PFSK-1 (cell line): ENCODE measurements at regions not wholly inside any gene's neighbourhood (a gene's known extent, or its start where the extent isn't known, plus 50 kb on each side); places are given as distances from the start of the nearest gene placed in this dataset.

Experiments used
- FOXP2 ChIP-seq: optimal IDR thresholded peaks from 2 replicates; pipeline ENCODE3; 2011; ENCODE audit warnings: borderline replicate concordance, control low read depth, inconsistent platforms; ENCODE audit not compliant: insufficient read depth; ENCODE audit errors: extremely low read length, extremely low read depth
- POLR2AphosphoS5 ChIP-seq: IDR thresholded peaks from 2 replicates; pipeline ENCODE4 v1.6.1; 2012; ENCODE audit warnings: low read depth, mild to moderate bottlenecking, control low read depth, low read length, moderate library complexity
- SIN3A ChIP-seq: IDR thresholded peaks from 2 replicates; pipeline ENCODE4 v1.6.1; 2012; ENCODE audit warnings: mild to moderate bottlenecking, low read length, moderate library complexity, borderline replicate concordance; ENCODE audit not compliant: insufficient read depth
- TAF1 ChIP-seq: IDR thresholded peaks from 2 replicates; pipeline ENCODE4 v1.6.1; 2012; ENCODE audit warnings: low read length, control low read depth, borderline replicate concordance; ENCODE audit not compliant: insufficient read depth
- TF ChIP-seq, protein P1 (sequence below), 2 experiments: IDR thresholded peaks; 2 replicates each; pipeline versions ENCODE4 v1.6.1 to v1.8.0; 2011 to 2012; ENCODE audit warnings: low read depth in 2 of 2, low read length in 2 of 2, control low read depth in 1 of 2, inconsistent platforms in 1 of 2, mild to moderate bottlenecking in 1 of 2, moderate library complexity in 1 of 2; ENCODE audit not compliant: insufficient read depth in 1 of 2

DNA sequence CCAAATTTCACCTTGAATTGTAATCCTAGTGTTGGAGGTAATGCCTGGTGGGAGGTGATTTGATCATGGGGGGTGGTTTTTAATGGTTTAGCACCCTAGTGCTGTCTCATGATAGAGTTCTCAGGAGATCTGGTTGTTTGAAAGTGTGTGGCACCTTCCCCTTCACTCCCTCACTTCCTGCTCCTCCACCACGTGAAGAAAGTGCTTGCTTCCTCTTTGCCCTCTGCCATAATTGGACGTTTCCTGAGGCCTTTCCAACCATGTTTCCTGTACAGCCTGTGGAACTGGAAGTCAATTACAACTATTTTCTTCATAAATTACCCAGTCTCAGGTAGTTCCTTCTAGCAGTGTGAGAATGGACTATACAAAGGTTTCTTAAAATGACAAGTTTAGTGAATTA is 251.8 kb upstream of the NETO1 start:
- TF ChIP-seq, protein P1, sequence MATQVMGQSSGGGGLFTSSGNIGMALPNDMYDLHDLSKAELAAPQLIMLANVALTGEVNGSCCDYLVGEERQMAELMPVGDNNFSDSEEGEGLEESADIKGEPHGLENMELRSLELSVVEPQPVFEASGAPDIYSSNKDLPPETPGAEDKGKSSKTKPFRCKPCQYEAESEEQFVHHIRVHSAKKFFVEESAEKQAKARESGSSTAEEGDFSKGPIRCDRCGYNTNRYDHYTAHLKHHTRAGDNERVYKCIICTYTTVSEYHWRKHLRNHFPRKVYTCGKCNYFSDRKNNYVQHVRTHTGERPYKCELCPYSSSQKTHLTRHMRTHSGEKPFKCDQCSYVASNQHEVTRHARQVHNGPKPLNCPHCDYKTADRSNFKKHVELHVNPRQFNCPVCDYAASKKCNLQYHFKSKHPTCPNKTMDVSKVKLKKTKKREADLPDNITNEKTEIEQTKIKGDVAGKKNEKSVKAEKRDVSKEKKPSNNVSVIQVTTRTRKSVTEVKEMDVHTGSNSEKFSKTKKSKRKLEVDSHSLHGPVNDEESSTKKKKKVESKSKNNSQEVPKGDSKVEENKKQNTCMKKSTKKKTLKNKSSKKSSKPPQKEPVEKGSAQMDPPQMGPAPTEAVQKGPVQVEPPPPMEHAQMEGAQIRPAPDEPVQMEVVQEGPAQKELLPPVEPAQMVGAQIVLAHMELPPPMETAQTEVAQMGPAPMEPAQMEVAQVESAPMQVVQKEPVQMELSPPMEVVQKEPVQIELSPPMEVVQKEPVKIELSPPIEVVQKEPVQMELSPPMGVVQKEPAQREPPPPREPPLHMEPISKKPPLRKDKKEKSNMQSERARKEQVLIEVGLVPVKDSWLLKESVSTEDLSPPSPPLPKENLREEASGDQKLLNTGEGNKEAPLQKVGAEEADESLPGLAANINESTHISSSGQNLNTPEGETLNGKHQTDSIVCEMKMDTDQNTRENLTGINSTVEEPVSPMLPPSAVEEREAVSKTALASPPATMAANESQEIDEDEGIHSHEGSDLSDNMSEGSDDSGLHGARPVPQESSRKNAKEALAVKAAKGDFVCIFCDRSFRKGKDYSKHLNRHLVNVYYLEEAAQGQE (IDR thresholded peaks at IDR 0.05; ENCODE audit: insufficient read depth in 1 of 2, low read depth in 2 of 2, low read length in 2 of 2): no peak
- no peak for TF ChIP-seq SIN3A
- no peak for TF ChIP-seq FOXP2
- no peak for TF ChIP-seq POLR2AphosphoS5
- TF ChIP-seq TAF1: no peak

- no peak for TF ChIP-seq POLR2AphosphoS5
- TF ChIP-seq FOXP2: no peak
- TF ChIP-seq SIN3A: no peak
- no peak for TF ChIP-seq TAF1
- TF ChIP-seq, protein P1 (IDR thresholded peaks at IDR 0.05; ENCODE audit: insufficient read depth in 1 of 2, low read depth in 2 of 2, low read length in 2 of 2): no peak
Measured at GRCh38 chr18:73118121-73118816, 250.5 kb upstream of the NETO1 start.

DNA sequence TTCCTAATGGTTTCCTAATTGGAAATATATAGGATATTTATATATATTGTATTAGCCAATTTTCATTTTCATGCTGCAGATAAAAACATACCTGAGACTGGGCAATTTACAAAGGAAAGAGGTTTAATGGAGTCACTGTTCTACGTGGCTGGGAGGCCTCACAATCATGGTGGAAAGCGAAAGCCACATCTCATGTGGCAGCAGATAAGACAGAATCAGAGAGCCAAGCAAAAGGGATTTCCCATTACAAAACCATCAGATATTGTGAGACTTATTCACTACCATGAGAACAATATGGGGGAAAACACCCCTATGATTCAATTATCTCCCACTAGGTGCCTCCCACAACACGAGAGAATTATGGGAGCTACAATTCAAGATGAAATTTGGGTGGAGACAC is 242.5 kb upstream of the NETO1 start:
- TF ChIP-seq, protein P1 (IDR thresholded peaks at IDR 0.05; ENCODE audit: insufficient read depth in 1 of 2, low read depth in 2 of 2, low read length in 2 of 2): no peak
- TF ChIP-seq TAF1 (no peak), FOXP2 (no peak), SIN3A (no peak), POLR2AphosphoS5 (no peak)

GRCh38 chr18:73101977-73102376 is 234.2 kb upstream of the NETO1 start:
- TF ChIP-seq, protein P1 (IDR thresholded peaks at IDR 0.05; ENCODE audit: insufficient read depth in 1 of 2, low read depth in 2 of 2, low read length in 2 of 2): no peak
- no peak for TF ChIP-seq POLR2AphosphoS5
- no peak for TF ChIP-seq TAF1
- TF ChIP-seq SIN3A: no peak
- TF ChIP-seq FOXP2: no peak

- TF ChIP-seq, protein P1 (IDR thresholded peaks at IDR 0.05; ENCODE audit: insufficient read depth in 1 of 2, low read depth in 2 of 2, low read length in 2 of 2): no peak
- TF ChIP-seq SIN3A: no peak
- TF ChIP-seq FOXP2: no peak
- TF ChIP-seq POLR2AphosphoS5: no peak
- no peak for TF ChIP-seq TAF1
Measured at GRCh38 chr18:73099759-73100158, 232.0 kb upstream of the NETO1 start.
